ENCODE measurements at regions not wholly inside any gene's neighbourhood (a gene's known extent, or its start where the extent isn't known, plus 50 kb on each side); places are given as distances from the start of the nearest gene placed in this dataset.

- no peak overlapping the region for H3K4me3 ChIP-seq (replicated peaks in 1 of 2; ENCODE audit: low read depth in 2 of 2, low read length in 2 of 2)
- no peak for TF ChIP-seq CTCF (IDR thresholded peaks at IDR 0.05; ENCODE audit: low read depth, low read length)
- DNase-seq (ENCODE audit: low read depth in 2 of 2), result no peak
Observed at GRCh38 chr2:167487728-167488127, 599.4 kb downstream of the XIRP2 start.

GRCh38 chr2:167484875-167485274 is 596.6 kb downstream of the XIRP2 start:
- no peak overlapping the region for H3K4me3 ChIP-seq (replicated peaks in 1 of 2; ENCODE audit: low read depth in 2 of 2, low read length in 2 of 2)
- no peak for TF ChIP-seq CTCF (IDR thresholded peaks at IDR 0.05; ENCODE audit: low read depth, low read length)
- DNase-seq (ENCODE audit: low read depth in 2 of 2), result no peak

GRCh38 chr2:167480986-167481309 is 592.7 kb downstream of the XIRP2 start:
- no peak for DNase-seq (ENCODE audit: low read depth in 2 of 2)
- no peak for TF ChIP-seq CTCF (IDR thresholded peaks at IDR 0.05; ENCODE audit: low read depth, low read length)
- H3K4me3 ChIP-seq (replicated peaks in 1 of 2; ENCODE audit: low read depth in 2 of 2, low read length in 2 of 2), result no peak overlapping the region

- H3K4me3 ChIP-seq (replicated peaks in 1 of 2; ENCODE audit: low read depth in 2 of 2, low read length in 2 of 2), result no peak overlapping the region
- TF ChIP-seq CTCF (IDR thresholded peaks at IDR 0.05; ENCODE audit: low read depth, low read length), result no peak
- DNase-seq (ENCODE audit: low read depth in 2 of 2), result no peak
Observed at GRCh38 chr2:167480232-167480985, 592.1 kb downstream of the XIRP2 start.

- no peak for TF ChIP-seq CTCF (IDR thresholded peaks at IDR 0.05; ENCODE audit: low read depth, low read length)
- DNase-seq (ENCODE audit: low read depth in 2 of 2), result no peak
- no peak overlapping the region for H3K4me3 ChIP-seq (replicated peaks in 1 of 2; ENCODE audit: low read depth in 2 of 2, low read length in 2 of 2)
Observed at GRCh38 chr2:167478196-167478595, 589.9 kb downstream of the XIRP2 start.

GRCh38 chr2:167475791-167476190 is 587.5 kb downstream of the XIRP2 start:
- TF ChIP-seq CTCF (IDR thresholded peaks at IDR 0.05; ENCODE audit: low read depth, low read length), result no peak

GRCh38 chr2:167471734-167472133 is 583.5 kb downstream of the XIRP2 start:
- no peak overlapping the region for H3K4me3 ChIP-seq (replicated peaks in 1 of 2; ENCODE audit: low read depth in 2 of 2, low read length in 2 of 2)
- no peak for DNase-seq (ENCODE audit: low read depth in 2 of 2)
- no peak for TF ChIP-seq CTCF (IDR thresholded peaks at IDR 0.05; ENCODE audit: low read depth, low read length)

More at GRCh38 chr2:167475791-167476190, 587.5 kb downstream of the XIRP2 start:
- no peak overlapping the region for H3K4me3 ChIP-seq (replicated peaks in 1 of 2; ENCODE audit: low read depth in 2 of 2, low read length in 2 of 2)
- no peak for DNase-seq (ENCODE audit: low read depth in 2 of 2)
